ENCODE measurements at regions not wholly inside any gene's neighbourhood (a gene's known extent, or its start where the extent isn't known, plus 50 kb on each side); places are given as distances from the start of the nearest gene placed in this dataset.

GRCh38 chr10:58089739-58090138 is 178.0 kb downstream of the IPMK start:
- DNase-seq (ENCODE audit: low read depth), result no peak
- TF ChIP-seq CTCF (conservative IDR thresholded peaks at IDR 0.05; ENCODE audit: low read depth, low read length), result no peak
- H3K4me3 ChIP-seq (ENCODE audit: low read depth, low read length), result no peak overlapping the region

- no peak for TF ChIP-seq CTCF (conservative IDR thresholded peaks at IDR 0.05; ENCODE audit: low read depth, low read length)
- H3K4me3 ChIP-seq (ENCODE audit: low read depth, low read length), result no peak overlapping the region
- DNase-seq (ENCODE audit: low read depth), result no peak
These were observed 179.8 kb downstream of the IPMK start for GRCh38 chr10:58087896-58088295.

- TF ChIP-seq CTCF (conservative IDR thresholded peaks at IDR 0.05; ENCODE audit: low read depth, low read length), result no peak
- H3K4me3 ChIP-seq (ENCODE audit: low read depth, low read length), result no peak overlapping the region
- no peak for DNase-seq (ENCODE audit: low read depth)
These were observed 180.9 kb downstream of the IPMK start for GRCh38 chr10:58086763-58087150.

GRCh38 chr10:58086144-58086762 is 181.4 kb downstream of the IPMK start:
- no peak overlapping the region for H3K4me3 ChIP-seq (ENCODE audit: low read depth, low read length)
- no peak for TF ChIP-seq CTCF (conservative IDR thresholded peaks at IDR 0.05; ENCODE audit: low read depth, low read length)
- DNase-seq (ENCODE audit: low read depth), result no peak

GRCh38 chr10:58082248-58082647 is 185.4 kb downstream of the IPMK start:
- no peak overlapping the region for H3K4me3 ChIP-seq (ENCODE audit: low read depth, low read length)
- no peak for DNase-seq (ENCODE audit: low read depth)
- no peak for TF ChIP-seq CTCF (conservative IDR thresholded peaks at IDR 0.05; ENCODE audit: low read depth, low read length)

GRCh38 chr10:58081353-58081752 is 186.3 kb downstream of the IPMK start:
- TF ChIP-seq CTCF (conservative IDR thresholded peaks at IDR 0.05; ENCODE audit: low read depth, low read length), result no peak
- no peak overlapping the region for H3K4me3 ChIP-seq (ENCODE audit: low read depth, low read length)
- DNase-seq (ENCODE audit: low read depth), result no peak

GRCh38 chr10:58079461-58079860 is 188.2 kb downstream of the IPMK start:
- no peak for DNase-seq (ENCODE audit: low read depth)
- no peak overlapping the region for H3K4me3 ChIP-seq (ENCODE audit: low read depth, low read length)
- TF ChIP-seq CTCF (conservative IDR thresholded peaks at IDR 0.05; ENCODE audit: low read depth, low read length), result no peak

Data from epithelial cell of proximal tubule (primary cell).